K562 (cell line): ENCODE measurements at regions not wholly inside any gene's neighbourhood (a gene's known extent, or its start where the extent isn't known, plus 50 kb on each side); places are given as distances from the start of the nearest gene placed in this dataset.

Experiments
- ELK1 ChIP-seq: sonication (generic); formaldehyde crosslinking; IDR thresholded peaks from 2 replicates; pipeline ENCODE4 v1.8.1; 2022; ENCODE audit warnings: missing genetic modification reagents
- HDAC6 ChIP-seq: IDR thresholded peaks from 2 replicates; pipeline ENCODE4 v1.6.1; 2012; ENCODE audit warnings: low read depth, mild to moderate bottlenecking, control low read depth, inconsistent platforms, low read length, moderate library complexity
- HEY1 ChIP-seq: fragments of 250-450 bp; sonication (Bioruptor Pico); IDR thresholded peaks from 2 replicates; pipeline ENCODE4 v1.5.0; 2020; ENCODE audit warnings: mild to moderate bottlenecking, moderate library complexity, borderline replicate concordance
- HNRNPUL1 ChIP-seq: fragments of 200-400 bp; formaldehyde crosslinking; IDR thresholded peaks from 2 replicates; pipeline ENCODE4 v1.6.1; 2017; ENCODE audit warnings: low read length
- MTA2 ChIP-seq: fragments of 450-650 bp; IDR thresholded peaks from 2 replicates; pipeline ENCODE4 v1.6.1; 2016; ENCODE audit warnings: low read depth
- NFE2L1 ChIP-seq: fragments of 450-650 bp; IDR thresholded peaks from 2 replicates; pipeline ENCODE4 v1.6.1; 2016; ENCODE audit warnings: missing genetic modification characterization, low read depth, mild to moderate bottlenecking, missing compliant biosample characterization, moderate library complexity, borderline replicate concordance
- POLR2AphosphoS5 ChIP-seq: IDR thresholded peaks from 2 replicates; pipeline ENCODE4 v1.6.1; 2011; ENCODE audit warnings: mild to moderate bottlenecking, low read depth, low read length, moderate library complexity; ENCODE audit not compliant: control insufficient read depth, insufficient read depth
- SFPQ ChIP-seq: fragments of 200-400 bp; formaldehyde crosslinking; IDR thresholded peaks from 2 replicates; pipeline ENCODE4 v1.6.1; 2017; ENCODE audit warnings: mild to moderate bottlenecking, low read depth, low read length, moderate library complexity
- TFAM ChIP-seq: fragments of 250-450 bp; sonication (Bioruptor Pico); conservative IDR thresholded peaks from 2 replicates; pipeline ENCODE4 v1.5.0; 2021; ENCODE audit warnings: mild to moderate bottlenecking, moderate library complexity
- ZFP36 ChIP-seq: fragments of 150-350 bp; IDR thresholded peaks from 2 replicates; pipeline ENCODE4 v1.6.1; 2018; ENCODE audit warnings: low read length, low read depth; ENCODE audit not compliant: partially characterized antibody
- ZFX ChIP-seq: sonication (generic); formaldehyde crosslinking; IDR thresholded peaks from 2 replicates; pipeline ENCODE4 v1.8.0; 2022; ENCODE audit warnings: mild to moderate bottlenecking, missing genetic modification reagents, moderate library complexity
- ZNF395 ChIP-seq: fragments of 200-800 bp; sonication (Bioruptor generic); IDR thresholded peaks from 2 replicates; pipeline ENCODE4 v1.6.1; 2017; ENCODE audit warnings: missing genetic modification characterization, missing compliant biosample characterization
- ZNF561 ChIP-seq: fragments of 450-650 bp; formaldehyde crosslinking; conservative IDR thresholded peaks from 2 replicates; pipeline ENCODE4 v1.4.0; 2020; ENCODE audit warnings: mild to moderate bottlenecking, moderate library complexity
- ZSCAN29 ChIP-seq: fragments of 450-650 bp; IDR thresholded peaks from 2 replicates; pipeline ENCODE4 v1.6.1; 2017
- TF ChIP-seq, protein P1 (sequence below): fragments of 450-650 bp; IDR thresholded peaks from 2 replicates; pipeline ENCODE4 v1.6.1; 2016
- TF ChIP-seq, protein P2 (sequence below): fragments of 450-650 bp; formaldehyde crosslinking; IDR thresholded peaks from 2 replicates; pipeline ENCODE4 v1.4.0; 2020; ENCODE audit warnings: mild to moderate bottlenecking, moderate library complexity
- TF ChIP-seq, protein P3 (sequence below): sonication (generic); formaldehyde crosslinking; IDR thresholded peaks from 2 replicates; pipeline ENCODE4 v1.8.0; 2022; ENCODE audit warnings: missing genetic modification reagents, mild to moderate bottlenecking, borderline replicate concordance

- TF ChIP-seq HEY1 (CRISPR knock-in tag) (no peak), ZNF395 (CRISPR knock-in tag) (no peak), ZFP36 (no peak), SFPQ (no peak), MTA2 (peak; percentile 60), HDAC6 (no peak), POLR2AphosphoS5 (0 out of 2 replicates have a peak, but pooled peaks have one; percentile 56), TFAM (CRISPR knock-in tag) (no peak), ELK1 (no peak), ZSCAN29 (no peak), ZNF561 (CRISPR knock-in tag) (no peak), HNRNPUL1 (no peak), ZFX (no peak), NFE2L1 (tag) (no peak)
- TF ChIP-seq, protein P1, sequence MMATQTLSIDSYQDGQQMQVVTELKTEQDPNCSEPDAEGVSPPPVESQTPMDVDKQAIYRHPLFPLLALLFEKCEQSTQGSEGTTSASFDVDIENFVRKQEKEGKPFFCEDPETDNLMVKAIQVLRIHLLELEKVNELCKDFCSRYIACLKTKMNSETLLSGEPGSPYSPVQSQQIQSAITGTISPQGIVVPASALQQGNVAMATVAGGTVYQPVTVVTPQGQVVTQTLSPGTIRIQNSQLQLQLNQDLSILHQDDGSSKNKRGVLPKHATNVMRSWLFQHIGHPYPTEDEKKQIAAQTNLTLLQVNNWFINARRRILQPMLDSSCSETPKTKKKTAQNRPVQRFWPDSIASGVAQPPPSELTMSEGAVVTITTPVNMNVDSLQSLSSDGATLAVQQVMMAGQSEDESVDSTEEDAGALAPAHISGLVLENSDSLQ: peak; percentile 65
- TF ChIP-seq, protein P2, sequence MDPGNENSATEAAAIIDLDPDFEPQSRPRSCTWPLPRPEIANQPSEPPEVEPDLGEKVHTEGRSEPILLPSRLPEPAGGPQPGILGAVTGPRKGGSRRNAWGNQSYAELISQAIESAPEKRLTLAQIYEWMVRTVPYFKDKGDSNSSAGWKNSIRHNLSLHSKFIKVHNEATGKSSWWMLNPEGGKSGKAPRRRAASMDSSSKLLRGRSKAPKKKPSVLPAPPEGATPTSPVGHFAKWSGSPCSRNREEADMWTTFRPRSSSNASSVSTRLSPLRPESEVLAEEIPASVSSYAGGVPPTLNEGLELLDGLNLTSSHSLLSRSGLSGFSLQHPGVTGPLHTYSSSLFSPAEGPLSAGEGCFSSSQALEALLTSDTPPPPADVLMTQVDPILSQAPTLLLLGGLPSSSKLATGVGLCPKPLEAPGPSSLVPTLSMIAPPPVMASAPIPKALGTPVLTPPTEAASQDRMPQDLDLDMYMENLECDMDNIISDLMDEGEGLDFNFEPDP (CRISPR knock-in tag): no peak
- TF ChIP-seq, protein P3, sequence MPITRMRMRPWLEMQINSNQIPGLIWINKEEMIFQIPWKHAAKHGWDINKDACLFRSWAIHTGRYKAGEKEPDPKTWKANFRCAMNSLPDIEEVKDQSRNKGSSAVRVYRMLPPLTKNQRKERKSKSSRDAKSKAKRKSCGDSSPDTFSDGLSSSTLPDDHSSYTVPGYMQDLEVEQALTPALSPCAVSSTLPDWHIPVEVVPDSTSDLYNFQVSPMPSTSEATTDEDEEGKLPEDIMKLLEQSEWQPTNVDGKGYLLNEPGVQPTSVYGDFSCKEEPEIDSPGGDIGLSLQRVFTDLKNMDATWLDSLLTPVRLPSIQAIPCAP (CRISPR knock-in tag): no peak
Measured at GRCh38 chr6:51166914-51167313, 348.2 kb downstream of the TFAP2B start (continued).
